NCI-H748 treated with DMSO at 0.1 percent for 48 hours (cell line): ENCODE measurements at regions not wholly inside any gene's neighbourhood (a gene's known extent, or its start where the extent isn't known, plus 50 kb on each side); places are given as distances from the start of the nearest gene placed in this dataset.
A peak's percentile ranks its signal among the peaks of the same experiment; 100 is the strongest.

Experiments
- DNase-seq: peaks from one replicate; lab custom pipeline; 2025; lab: John Stamatoyannopoulos, UW

DNA sequence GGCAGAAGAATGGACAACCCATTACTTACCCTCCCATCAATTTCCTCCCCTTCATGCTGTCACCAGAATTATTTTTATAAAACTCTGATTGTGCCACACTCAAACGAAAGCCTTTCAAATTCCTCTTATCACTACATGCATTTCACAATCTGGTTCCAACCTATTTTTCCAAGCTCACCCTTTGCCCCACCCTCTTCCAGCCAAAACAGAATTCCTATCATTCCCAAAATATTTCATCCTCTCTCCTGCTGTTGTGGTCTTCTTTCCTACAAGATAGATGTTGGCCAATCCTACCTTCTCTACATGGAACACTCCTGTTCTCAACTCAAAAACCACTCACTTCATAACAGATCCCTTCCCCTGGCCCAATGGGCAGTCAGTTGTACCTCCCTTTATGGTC is 111.5 kb downstream of the ELAPOR2 start:
- no peak for DNase-seq

GRCh38 chr7:86943447-86943846 is 116.0 kb downstream of the ELAPOR2 start:
- no peak for DNase-seq

DNA sequence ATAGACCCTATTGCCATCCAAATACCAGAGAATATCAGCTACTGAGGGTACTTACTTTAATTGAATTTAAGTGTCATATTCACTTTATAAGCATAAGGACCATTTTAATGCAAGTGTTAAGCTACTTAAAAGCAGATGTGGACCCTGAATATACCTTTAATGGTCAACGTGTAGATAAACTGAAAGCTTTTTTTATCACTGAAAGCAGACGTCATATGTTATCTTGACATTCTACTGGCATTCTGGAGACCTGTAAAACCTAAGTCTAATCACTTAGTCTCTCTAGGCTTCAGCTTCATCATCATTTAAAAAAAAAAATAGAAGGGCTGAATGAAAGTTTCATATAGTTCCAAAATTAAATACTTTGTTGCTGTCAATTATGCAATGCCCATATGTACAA is 116.5 kb downstream of the ELAPOR2 start:
- DNase-seq, result no peak

DNA sequence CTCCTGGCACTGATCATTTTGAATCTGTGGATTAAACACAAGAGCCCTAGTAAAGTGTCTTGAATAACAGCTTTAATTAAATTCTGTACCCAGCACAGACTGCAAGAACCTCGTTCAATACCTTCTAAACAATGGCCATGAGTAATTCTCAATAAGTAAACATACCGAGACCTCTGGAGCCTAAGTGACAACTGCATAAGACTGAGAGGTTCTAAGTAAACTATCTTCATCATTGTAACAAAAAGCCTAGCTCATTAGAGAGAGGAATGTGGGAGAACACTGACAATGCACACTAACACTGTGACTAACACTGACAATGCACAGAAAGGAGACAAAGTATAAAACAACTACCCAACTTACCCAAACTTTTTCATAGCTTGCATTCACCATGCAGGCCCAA is 117.4 kb downstream of the ELAPOR2 start:
- no peak for DNase-seq

DNA sequence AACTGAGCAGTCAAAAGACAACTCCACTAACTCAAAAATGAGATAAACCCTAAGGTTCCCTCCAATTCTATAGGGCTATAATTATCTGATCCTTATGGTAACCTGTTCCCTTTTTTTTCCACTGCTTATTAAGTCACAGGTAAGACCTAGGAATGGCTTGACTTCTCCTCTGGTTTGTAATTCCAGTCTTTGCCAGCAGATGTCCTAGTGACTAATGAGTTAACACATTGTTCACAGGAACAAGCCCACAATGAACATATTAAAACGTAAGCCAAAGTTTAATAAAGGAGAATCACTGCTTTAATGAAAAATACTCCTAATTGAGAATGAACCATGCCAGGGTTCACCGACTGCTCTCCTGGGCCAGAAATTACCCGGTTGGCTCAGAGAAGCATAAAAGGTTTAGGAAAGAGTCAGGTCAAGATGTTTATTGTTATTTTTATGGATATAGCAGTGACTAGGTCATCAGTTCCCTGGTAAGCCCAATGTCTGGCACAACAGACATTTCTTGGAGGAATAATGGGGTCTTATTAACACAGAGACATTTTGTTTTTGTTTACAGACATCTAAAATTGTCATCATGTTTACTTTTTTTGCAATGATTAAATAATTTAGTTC is 120.1 kb downstream of the ELAPOR2 start:
- DNase-seq, result peak; percentile 42

DNA sequence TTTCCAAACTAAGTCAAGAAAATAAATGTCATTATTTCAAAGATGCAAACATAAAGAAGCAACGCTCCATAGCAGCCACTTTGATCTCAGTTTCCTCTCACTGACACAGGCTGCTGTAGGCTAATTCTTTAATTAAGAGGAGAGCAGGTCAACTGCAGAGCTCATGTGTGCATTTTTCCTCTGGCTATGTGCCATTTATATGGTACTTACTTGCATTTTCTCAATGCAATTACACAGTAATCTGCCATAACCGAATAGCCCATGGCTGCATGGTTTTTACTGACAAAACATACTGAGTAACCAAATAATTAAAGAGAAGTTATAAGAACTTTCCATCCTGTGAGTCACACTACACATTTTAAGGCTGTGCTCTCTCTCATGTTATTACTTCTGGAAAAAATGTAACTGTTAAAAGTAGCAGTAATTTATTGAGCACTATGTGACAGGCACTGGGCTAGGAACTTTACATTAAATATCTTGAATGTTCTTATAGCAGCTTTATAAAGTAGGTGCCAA is 122.0 kb downstream of the ELAPOR2 start:
- no peak for DNase-seq

- no peak for DNase-seq
Observed at GRCh38 chr7:86933295-86933845, 126.1 kb downstream of the ELAPOR2 start.

DNA sequence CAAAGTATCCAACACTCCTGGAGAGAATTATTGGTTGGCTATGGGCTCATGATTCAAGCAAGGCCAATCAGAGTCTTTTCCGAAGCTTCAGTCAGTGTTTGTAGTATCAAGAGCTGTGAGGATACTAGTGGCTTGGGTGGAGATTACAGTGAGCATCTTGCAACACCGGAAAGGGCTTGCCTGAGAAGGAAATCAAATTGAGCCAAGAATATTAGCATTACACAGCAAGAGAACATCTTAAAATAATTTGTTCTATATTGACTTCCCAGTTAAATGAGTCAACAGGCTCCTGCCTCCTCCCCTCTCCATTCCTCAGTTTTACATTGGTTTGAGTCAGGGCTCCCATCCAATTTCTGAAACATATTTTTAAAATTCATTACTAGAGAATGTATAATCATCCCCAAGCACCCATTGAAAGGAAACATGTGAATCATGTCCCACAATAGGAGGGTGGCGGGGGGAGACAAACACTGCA is 127.4 kb downstream of the ELAPOR2 start:
- no peak for DNase-seq

- no peak for DNase-seq
Observed at GRCh38 chr7:86931439-86931838, 128.0 kb downstream of the ELAPOR2 start.

- DNase-seq, result no peak
Observed at GRCh38 chr7:86930554-86931307, 128.7 kb downstream of the ELAPOR2 start.

DNA sequence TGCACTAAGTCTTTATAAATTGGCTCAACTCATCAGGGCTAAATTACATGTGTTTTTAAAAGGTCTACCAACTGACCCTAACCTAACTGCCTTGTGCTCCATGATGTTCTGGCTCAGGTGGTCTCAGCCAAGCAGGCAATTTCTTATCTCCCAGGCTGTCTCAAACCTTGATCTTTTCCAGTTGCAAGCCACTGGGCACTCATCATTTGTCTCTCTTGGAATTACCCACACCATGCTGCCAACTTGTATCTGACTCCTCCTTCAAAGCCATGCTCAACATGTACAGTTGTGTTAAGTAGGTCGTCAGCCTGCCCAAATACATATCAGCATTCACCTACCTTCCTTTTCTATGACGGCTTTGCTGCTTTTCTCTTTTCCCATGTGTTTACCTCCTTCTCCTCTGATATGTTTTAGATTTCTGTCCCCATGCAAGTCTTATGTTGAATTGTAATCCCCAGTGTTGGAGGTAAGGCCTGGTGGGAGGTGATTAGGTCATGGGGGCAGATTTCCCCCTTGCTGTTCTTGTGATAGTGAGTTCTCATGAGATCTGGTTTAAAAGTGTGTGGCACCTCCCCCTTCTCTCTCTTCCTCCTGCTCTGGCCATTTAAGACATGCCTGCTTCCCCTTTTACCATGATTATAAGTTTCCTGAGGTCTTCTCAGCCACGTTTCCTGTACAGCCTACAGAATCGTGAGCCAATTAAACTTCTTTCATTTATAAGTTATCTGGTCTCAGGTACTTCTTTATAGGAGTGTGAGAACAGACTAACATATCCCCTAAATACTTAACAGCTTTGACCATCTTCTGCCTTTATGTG is 130.0 kb downstream of the ELAPOR2 start:
- no peak for DNase-seq

DNA sequence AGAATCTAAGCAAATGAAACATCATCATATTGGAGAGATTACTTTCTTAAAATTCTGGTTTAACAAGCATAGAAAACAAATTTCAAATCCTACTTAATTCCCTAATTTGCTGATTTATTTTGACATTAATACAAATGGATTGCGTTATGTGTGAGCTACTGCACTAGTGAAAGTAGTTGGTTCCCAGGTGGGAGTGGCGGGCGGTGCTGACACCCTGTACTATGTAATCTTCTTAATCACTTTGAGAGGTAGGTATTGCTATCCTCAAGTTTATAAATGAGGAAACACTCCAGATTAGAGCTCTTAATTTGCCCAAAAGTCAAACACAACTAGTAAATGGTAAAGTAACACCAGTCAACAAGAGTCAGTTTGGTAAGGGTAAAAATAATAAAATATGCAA is 131.1 kb downstream of the ELAPOR2 start:
- DNase-seq, result no peak

DNA sequence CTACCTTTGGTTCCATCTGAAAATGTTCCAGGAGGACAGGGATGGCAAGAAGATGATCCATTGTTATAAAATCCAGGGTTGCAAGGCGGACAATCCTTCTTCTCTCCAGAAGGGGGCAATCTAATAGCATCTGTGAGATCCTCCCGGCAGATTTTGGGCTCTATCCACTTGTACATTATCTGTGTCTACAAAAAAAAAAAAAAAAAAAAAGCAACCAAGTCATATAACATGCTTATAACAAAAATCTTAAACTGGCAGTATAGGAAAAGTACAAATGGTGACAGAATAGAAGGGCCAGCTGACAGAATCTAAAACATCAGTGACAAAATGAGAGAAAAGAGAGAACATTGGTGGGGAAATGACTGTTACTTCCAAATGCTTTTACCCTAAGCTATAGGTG is 132.7 kb downstream of the ELAPOR2 start:
- DNase-seq, result peak; percentile 50

DNA sequence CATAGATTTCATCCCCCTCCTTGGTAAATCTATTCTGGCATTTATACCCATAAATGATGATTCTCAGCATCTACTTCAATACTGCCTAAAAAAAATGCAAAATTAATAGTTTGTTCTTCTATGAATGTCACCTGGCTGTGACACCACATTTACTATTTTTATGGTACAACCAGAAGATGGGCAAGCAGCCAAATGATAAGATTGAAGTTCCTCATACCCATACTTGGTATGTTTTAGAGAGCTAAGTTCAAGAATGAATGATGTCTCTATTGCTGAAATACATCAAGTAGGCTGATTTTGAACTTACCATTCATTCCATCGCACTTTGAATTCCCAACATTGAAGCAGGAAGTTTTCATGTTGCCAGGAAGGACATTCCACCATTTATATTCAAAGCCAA is 134.2 kb downstream of the ELAPOR2 start:
- DNase-seq, result no peak

- no peak for DNase-seq
Observed at GRCh38 chr7:86923527-86923926, 135.9 kb downstream of the ELAPOR2 start.

GRCh38 chr7:86920154-86920553 is 139.3 kb downstream of the ELAPOR2 start:
- no peak for DNase-seq

GRCh38 chr7:86918245-86918644 is 141.2 kb downstream of the ELAPOR2 start:
- no peak for DNase-seq

DNA sequence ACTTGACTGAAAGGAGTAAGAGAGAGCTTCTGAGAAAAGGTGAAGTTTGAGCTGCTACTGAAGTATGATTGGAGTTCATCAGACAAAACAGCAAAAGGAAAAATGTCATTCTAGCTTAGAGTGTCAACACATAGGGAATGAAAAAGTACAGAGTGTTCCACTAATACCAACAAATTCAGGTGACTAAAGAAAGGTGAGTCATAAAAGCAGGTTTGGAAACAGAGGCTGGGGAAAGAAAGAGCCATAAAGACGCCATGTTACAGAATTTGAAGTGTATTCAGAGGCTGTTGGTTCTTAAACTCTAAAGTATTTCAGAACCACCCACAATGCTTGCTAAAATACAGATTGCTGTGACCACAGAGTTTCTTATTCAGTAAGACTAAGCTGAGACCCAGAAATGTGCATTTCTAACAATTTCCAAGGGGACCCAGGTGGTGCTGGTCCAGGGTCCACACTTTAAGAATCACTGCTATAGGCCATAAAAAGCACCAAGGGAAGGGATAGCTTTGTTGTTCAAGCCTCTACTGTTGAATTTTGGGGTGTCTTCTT is 143.1 kb downstream of the ELAPOR2 start:
- no peak for DNase-seq

- peak; percentile 10 for DNase-seq
Observed at GRCh38 chr7:86914551-86914950, 144.9 kb downstream of the ELAPOR2 start.
